ENCODE measurements at regions not wholly inside any gene's neighbourhood (a gene's known extent, or its start where the extent isn't known, plus 50 kb on each side); places are given as distances from the start of the nearest gene placed in this dataset.

GRCh38 chr6:163841326-163841725 lies 426.8 kb downstream of the QKI start:
- Histone ChIP-seq H2BK120ac (ENCODE audit: low read depth, low read length, poor library complexity, severe bottlenecking) (no peak overlapping the region), H2BK15ac (ENCODE audit: low read depth, low read length) (no peak overlapping the region), H2AK5ac (ENCODE audit: insufficient read length, low read length) (no peak overlapping the region), H3K23ac (ENCODE audit: insufficient read length, low read depth, low read length) (no peak overlapping the region), H2AFZ (ENCODE audit: low read length) (no peak overlapping the region), H3K23me2 (ENCODE audit: insufficient read length, low read depth, low read length, poor library complexity, severe bottlenecking) (no peaks in the 10 kb centered on the region), H3K27ac (ENCODE audit: insufficient read length, low read depth, low read length) (no peak overlapping the region), H3K79me2 (ENCODE audit: insufficient read depth, low read length) (no peaks in the 10 kb centered on the region), H3K4me1 (ENCODE audit: insufficient read depth, low read length) (no peaks in the 10 kb centered on the region), H3K9me3 (ENCODE audit: control insufficient read depth, low read depth, low read length) (no peaks in the 10 kb centered on the region), H4K91ac (ENCODE audit: insufficient read length, low read depth, low read length) (no peak overlapping the region), H4K20me1 (ENCODE audit: control insufficient read depth, insufficient read depth, insufficient read length) (no peaks in the 10 kb centered on the region), H3K14ac (ENCODE audit: insufficient read depth, low read length) (no peak overlapping the region), H4K8ac (replicated peaks; ENCODE audit: insufficient read length, low read depth, low read length) (no peak overlapping the region), H2BK20ac (ENCODE audit: low read depth, low read length, poor library complexity, severe bottlenecking) (no peak overlapping the region), H2BK5ac (ENCODE audit: insufficient read length, low read length) (no peak overlapping the region), H3K56ac (ENCODE audit: insufficient read length, low read depth, low read length) (no peak overlapping the region), H3K18ac (ENCODE audit: insufficient read length, low read depth, low read length) (no peak overlapping the region), H3K27me3 (ENCODE audit: insufficient read depth, low read length) (no peaks in the 10 kb centered on the region), H3T11ph (ENCODE audit: low read length) (no peak overlapping the region), H4K5ac (ENCODE audit: insufficient read length, low read depth, low read length) (no peak overlapping the region), H3K79me1 (ENCODE audit: insufficient read depth, low read depth, low read length, poor library complexity, severe bottlenecking) (no peaks in the 10 kb centered on the region), H3K4me2 (ENCODE audit: insufficient read depth, insufficient read length, low read length) (no peak overlapping the region), H2BK12ac (ENCODE audit: insufficient read length, low read depth, low read length) (no peak overlapping the region), H3K4ac (ENCODE audit: low read depth, low read length) (no peak overlapping the region), H3K9ac (ENCODE audit: extremely low read depth, insufficient read length, low read length) (no peak overlapping the region)
- no CpG with 5 or more reads among the region's 2 CpGs for WGBS (ENCODE audit: extremely low coverage, insufficient read length, low lambda C conversion rate)
- H3K27me3 Mint-ChIP-seq (ENCODE audit: low read depth) = no peaks in the 10 kb centered on the region
- no peak for DNase-seq
- H3K4me3 Mint-ChIP-seq = no peak overlapping the region
- no peak overlapping the region for H3K27ac Mint-ChIP-seq
- H3K4me1 Mint-ChIP-seq = peaks cover 0 to 12% of the 10 kb centered on the region in 2 experiments; a peak in 3 of 4 replicates
- peaks cover 10 to 12% (median 12%) of the 10 kb centered on the region in 3 experiments for H3K36me3 Mint-ChIP-seq (ENCODE audit: insufficient read depth in 1 of 3, low read depth in 3 of 3)
- TF ChIP-seq CTCF (conservative IDR thresholded peaks at IDR 0.05) = no peak
- H3K9me3 Mint-ChIP-seq = peaks cover 11 to 12% of the 10 kb centered on the region in 2 experiments

All from H9 (cell line).